GM19463 (cell line): ENCODE measurements at regions not wholly inside any gene's neighbourhood (a gene's known extent, or its start where the extent isn't known, plus 50 kb on each side); places are given as distances from the start of the nearest gene placed in this dataset.

Experiments used
- ATAC-seq: cut with Tn5 transposase; IDR thresholded peaks from one replicate; pipeline ENCODE4 v1.9.1; 2021; ENCODE audit warnings: mild to moderate bottlenecking, moderate library complexity; ENCODE audit not compliant: unreplicated experiment

GRCh38 chr14:47763188-47763854 is 87.9 kb upstream of the MDGA2 start:
- peak; percentile 64 for ATAC-seq

- ATAC-seq = no peak
Observed at GRCh38 chr14:47746986-47747385, 71.6 kb upstream of the MDGA2 start.

- no peak for ATAC-seq
Observed at GRCh38 chr14:47744155-47744554, 68.8 kb upstream of the MDGA2 start.

- no peak for ATAC-seq
Observed at GRCh38 chr14:47739541-47739940, 64.1 kb upstream of the MDGA2 start.

- no peak for ATAC-seq
Observed at GRCh38 chr14:47730296-47730695, 54.9 kb upstream of the MDGA2 start.
